ENCODE measurements at regions not wholly inside any gene's neighbourhood (a gene's known extent, or its start where the extent isn't known, plus 50 kb on each side); places are given as distances from the start of the nearest gene placed in this dataset.

DNA sequence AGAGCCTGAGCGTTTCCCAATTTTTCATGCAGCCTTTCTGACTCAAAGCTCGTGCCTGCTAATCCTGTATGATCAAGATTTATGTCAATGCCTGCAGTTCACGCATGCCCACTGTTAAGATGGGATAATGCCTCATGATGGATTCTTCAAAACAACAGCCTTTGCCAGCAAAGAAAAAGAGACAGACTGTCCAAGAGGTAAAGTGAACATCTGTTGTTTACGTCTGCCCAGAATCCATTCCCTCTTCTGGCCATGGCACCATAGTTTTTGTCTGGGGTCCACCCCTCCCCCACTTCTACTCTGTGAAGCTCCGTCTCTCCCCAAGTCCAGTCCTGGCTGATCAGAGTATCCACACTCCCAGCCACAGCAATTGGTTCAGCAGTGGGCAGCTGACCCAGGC is 91.9 kb upstream of the EYA2 start:
- no peak for TF ChIP-seq CTCF (IDR thresholded peaks at IDR 0.05)
- no peak for TF ChIP-seq POLR2A (IDR thresholded peaks at IDR 0.05; ENCODE audit: low read depth)
- TF ChIP-seq POLR2AphosphoS5 (IDR thresholded peaks at IDR 0.05) = no peak
- TF ChIP-seq EP300 (IDR thresholded peaks at IDR 0.05) = no peak
